ENCODE measurements at regions not wholly inside any gene's neighbourhood (a gene's known extent, or its start where the extent isn't known, plus 50 kb on each side); places are given as distances from the start of the nearest gene placed in this dataset.

GRCh38 chr2:128686881-128687555 is 368.4 kb upstream of the HS6ST1 start:
- no peak for DNase-seq (ENCODE audit: low read depth)

- no peak for DNase-seq (ENCODE audit: low read depth)
These were observed 368.9 kb upstream of the HS6ST1 start for GRCh38 chr2:128687565-128687964.

- DNase-seq (ENCODE audit: low read depth) = no peak
These were observed 371.3 kb upstream of the HS6ST1 start for GRCh38 chr2:128689971-128690370.

DNA sequence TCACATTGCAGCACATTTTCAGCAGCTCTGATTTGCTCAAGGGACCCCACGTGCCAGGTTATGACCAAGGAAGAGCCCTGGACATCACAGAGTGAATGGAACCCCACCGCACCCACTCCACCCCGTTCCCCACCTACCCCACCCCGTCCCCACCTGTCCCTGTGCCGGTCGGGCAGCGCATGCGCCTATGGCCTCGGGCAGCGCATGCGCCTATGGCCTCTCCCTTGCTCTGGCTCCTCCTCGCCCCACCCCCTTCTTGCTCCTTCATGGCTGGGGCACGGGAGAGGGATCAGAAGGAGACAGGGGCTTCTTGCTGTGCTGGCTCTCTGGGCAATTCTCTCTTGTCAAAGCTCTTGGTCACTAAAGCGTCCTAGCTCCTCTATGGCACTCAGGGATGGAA is 371.8 kb upstream of the HS6ST1 start:
- no peak for DNase-seq (ENCODE audit: low read depth)

- DNase-seq (ENCODE audit: low read depth) = no peak
These were observed 372.2 kb upstream of the HS6ST1 start for GRCh38 chr2:128690869-128691268.

DNA sequence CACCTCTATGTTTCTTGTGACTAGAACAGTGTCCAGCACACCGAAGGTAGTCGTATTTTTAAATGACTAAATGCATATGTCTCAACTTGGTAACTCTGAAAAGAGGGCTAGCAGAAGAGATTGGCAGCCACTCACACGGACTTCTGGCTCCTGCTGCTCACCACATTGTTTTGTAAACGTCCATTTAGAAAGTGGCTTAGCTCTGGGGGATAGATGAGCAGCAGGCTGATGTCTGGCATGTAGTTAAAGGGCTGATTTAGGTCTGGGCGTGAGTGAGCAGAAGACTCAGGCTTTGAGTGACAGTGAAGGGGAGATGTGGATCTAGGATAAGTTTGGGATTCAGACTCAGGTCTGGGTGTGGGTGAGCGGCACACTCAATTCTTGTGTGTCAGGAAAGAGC is 372.9 kb upstream of the HS6ST1 start:
- DNase-seq (ENCODE audit: low read depth) = no peak

GRCh38 chr2:128692895-128693742 is 374.5 kb upstream of the HS6ST1 start:
- no peak for DNase-seq (ENCODE audit: low read depth)

DNA sequence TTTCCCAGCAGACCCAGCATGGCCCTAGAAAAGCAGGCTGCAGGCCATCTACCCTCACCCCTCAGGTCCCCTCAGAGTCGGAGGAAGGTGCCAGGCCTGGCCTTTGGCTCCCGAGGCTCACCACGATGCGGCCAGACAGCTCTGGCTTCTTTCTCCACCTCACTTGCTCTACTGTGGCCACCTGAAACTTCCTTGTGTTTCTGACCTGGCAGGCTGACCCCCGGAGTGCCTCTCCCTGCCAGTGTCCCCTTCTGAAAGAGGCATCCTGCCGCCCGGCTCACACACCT is 375.0 kb upstream of the HS6ST1 start:
- DNase-seq (ENCODE audit: low read depth) = no peak

DNA sequence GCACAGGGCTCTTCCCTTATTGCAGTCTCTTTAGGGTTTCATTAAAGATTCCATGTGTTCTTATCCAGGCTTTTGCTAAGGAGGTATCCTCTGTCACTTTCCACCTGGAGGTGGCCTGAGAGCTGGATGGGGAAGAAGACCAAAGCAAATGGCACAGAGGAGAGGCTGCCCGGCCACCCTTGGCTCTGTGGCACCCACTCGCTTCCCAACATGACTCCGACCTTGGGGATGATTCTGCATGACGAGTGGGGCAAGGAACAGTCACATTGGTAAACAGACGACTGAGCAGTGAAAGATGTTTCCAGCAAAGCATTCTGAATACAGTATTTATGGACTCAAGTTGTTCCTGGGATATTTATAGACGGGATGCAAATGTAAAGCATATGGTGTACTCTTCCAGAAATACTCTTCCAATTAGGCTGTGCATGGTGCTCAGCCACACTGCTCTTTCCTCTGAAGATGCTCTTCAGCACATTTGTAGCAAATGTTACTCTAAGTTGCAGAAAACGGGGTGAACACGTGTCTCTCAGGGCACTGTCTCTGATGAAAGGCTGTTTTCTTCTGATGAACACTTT is 377.1 kb upstream of the HS6ST1 start:
- no peak for DNase-seq (ENCODE audit: low read depth)

DNA sequence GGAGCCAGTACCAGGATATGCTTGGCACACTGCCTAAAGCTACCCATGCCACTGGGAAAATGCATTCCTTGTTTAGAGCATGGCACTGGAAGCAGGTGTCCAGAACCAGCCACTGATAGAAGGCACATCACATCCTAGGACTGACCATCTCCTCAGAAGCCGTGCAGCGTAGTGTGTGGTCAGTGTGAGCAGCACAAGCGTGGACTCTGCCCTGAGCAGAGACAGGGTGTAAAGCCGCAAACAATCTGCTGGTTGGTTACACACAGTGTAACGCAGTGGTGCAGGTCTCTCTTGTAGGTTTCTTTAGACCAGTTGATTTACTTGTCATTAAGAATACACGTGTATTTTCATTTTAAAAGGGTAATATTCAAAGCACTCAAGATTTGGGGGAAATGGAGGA is 377.8 kb upstream of the HS6ST1 start:
- no peak for DNase-seq (ENCODE audit: low read depth)

- no peak for DNase-seq (ENCODE audit: low read depth)
These were observed 382.8 kb upstream of the HS6ST1 start for GRCh38 chr2:128701418-128701817.

DNA sequence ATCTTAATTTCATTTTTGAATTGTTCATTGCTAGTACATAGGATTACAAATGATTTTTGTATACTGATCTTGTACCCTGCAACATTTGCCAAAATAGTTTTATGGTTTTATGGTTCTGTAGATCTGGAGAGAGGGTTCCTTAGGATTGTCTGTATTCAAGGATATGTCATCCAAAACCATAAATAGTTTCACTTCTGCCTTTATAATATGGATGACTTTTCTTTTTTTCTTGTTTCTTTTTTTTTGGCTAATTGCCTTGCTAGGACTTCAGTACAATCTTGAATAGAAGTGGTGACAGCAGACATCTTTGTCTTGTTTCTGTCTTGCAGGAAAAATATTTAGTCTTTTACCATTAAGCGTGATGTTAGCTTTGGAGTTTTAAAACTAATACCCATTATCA is 383.9 kb upstream of the HS6ST1 start:
- no peak for DNase-seq (ENCODE audit: low read depth)

GRCh38 chr2:128708106-128708816 is 389.6 kb upstream of the HS6ST1 start:
- no peak for DNase-seq (ENCODE audit: low read depth)

GRCh38 chr2:128710242-128710641 is 391.6 kb upstream of the HS6ST1 start:
- DNase-seq (ENCODE audit: low read depth) = no peak

DNA sequence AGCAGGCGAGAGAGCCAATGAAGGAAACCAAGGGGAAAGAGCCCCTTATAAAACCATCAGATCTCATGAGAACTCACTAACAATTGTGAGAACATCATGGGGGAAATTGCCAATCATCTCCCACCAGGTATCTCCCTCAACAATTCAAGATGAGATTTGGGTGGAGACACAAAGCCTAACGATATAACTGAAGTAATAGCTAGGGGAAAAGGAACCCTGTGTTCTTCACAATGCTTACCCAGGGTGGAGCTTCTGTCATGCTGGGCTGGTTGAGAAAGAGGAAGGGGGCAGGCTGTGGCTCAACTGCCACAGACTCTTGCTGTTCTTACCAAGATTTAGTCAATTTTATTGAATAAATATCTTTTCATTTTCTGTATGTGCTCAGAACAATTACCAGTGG is 392.1 kb upstream of the HS6ST1 start:
- DNase-seq (ENCODE audit: low read depth) = no peak

DNA sequence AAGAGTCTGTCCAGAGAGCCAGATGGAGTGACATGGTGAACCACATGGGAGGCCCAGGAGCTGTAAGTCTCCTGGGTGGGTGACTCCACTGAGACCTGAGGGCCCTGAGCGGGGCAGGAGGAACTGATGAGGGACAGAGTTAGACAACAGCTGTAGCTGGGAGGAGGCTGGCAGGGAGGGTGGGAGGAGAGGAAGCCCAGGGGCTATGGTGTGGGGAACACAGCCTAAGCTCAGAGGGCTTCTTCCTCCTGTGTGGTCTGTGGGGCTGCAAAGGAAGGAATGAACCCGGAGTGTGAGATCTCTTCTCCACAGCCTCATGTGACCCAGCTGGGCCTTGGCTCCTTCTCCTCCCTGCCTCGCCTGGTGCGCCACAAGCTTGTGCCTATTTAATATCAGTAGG is 395.6 kb upstream of the HS6ST1 start:
- no peak for DNase-seq (ENCODE audit: low read depth)

- DNase-seq (ENCODE audit: low read depth) = no peak
These were observed 396.2 kb upstream of the HS6ST1 start for GRCh38 chr2:128714851-128715312.

GRCh38 chr2:128715360-128715759 is 396.7 kb upstream of the HS6ST1 start:
- no peak for DNase-seq (ENCODE audit: low read depth)

DNA sequence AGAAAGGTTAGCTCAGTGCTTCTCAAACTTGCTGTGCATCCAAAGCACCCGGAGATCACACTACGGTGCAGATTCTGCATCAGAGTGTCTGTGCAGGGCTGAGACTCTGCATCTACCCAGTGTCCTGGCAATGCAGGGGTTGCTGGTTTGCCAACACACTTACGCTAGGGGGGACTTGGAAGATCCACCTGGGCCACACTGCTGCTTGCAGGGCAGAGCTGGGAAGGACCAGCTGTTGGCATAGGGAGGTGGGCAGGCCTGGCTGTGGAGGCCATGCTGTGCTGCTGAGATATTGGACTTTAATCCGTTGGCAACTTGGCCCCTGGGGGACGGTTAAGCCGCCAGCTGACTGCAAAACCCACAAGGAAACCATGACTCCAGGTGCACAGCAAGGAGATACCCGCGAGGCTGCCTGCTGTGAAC is 397.6 kb upstream of the HS6ST1 start:
- DNase-seq (ENCODE audit: low read depth) = no peak

DNA sequence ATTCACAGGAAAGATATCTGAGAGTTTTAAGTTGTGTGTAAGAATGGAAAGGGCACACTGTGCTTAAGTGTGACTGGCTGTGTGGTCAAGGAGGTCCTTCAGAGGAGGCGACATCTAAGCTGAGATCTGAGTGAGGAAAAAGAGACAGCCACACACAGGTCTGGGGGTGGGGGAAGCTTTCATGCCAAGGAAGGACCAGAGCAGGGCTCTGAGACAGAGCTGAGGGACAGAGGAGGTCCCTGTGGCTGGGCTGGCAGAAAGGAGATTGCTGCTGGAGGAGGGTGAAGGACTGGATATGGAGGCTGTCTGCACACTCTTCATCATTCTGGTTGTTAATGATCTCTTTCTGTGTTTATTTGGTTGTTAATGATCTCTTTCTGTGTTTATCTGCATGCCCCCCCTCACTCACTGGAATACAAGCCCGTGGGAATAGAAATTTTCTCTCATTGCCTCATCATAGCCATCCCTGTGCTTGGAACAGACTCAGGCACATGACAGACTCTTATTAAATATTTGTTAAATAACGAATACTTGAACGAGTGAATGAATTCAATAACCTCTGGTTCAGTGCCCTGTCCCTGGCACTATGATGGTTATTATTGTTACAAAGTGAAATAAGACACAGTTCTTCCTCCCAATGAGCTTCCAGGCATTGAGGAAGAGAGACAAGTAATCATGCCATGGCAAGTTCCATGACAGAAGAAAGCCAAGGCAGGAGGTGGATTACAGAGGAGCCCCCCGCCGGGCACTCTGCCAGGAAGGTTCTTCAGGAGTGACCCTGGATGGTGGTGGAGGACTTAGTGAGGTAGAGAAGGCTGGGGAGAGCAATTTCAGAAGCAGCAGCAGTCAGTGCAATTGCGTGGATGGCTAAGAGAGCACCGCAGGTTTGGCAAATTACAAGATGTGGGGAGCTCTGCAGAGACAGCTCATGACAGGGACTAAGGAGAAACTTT is 399.4 kb upstream of the HS6ST1 start:
- no peak for DNase-seq (ENCODE audit: low read depth)

All from RPMI7951 (cell line).